Activated CD8-positive, alpha-beta memory T cell treated with anti-CD3 and anti-CD28 coated beads, Interleukin-2, amount 50 U/mL, for 4 hours (primary cell): ENCODE measurements at regions not wholly inside any gene's neighbourhood (a gene's known extent, or its start where the extent isn't known, plus 50 kb on each side); places are given as distances from the start of the nearest gene placed in this dataset.
"Not testable (repeated sequence)": the region's sequence is repeated elsewhere in the genome, so short reads cannot be mapped to it uniquely, and the experiment has no call there.

Experiments
- DNase-seq: peaks from one replicate; pipeline ENCODE4 v3.0.0-alpha.2; 2020

DNA sequence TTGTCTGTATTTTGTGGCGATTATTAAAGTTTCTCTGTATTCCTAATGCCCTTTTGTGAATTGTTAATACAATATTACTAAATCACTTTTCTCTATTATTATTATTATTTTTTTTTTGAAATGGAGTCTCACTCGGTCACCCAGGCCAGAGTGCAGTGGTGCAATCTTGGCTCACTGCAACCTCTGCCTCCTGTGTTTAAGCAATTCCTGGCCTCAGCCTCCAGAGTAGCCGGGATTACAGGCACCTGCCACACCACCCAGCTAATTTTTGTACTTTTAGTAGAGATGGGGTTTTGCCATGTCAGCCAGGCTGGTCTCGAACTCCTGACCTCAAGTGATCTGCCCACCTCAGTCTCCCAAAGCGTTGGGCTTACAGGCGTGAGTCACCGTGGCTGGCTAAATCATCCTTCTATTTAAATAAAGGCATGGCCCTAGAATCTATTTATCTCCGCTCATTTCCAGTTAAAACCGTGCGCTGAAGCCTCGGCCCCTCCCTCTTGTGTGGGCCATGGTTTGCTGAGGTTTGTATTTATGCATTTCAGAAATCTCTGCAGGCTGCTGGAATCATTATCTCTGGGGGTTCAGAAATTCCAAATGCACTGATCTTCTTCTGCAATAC is 1136.4 kb upstream of the TMEM132C start:
- no peak for DNase-seq

DNA sequence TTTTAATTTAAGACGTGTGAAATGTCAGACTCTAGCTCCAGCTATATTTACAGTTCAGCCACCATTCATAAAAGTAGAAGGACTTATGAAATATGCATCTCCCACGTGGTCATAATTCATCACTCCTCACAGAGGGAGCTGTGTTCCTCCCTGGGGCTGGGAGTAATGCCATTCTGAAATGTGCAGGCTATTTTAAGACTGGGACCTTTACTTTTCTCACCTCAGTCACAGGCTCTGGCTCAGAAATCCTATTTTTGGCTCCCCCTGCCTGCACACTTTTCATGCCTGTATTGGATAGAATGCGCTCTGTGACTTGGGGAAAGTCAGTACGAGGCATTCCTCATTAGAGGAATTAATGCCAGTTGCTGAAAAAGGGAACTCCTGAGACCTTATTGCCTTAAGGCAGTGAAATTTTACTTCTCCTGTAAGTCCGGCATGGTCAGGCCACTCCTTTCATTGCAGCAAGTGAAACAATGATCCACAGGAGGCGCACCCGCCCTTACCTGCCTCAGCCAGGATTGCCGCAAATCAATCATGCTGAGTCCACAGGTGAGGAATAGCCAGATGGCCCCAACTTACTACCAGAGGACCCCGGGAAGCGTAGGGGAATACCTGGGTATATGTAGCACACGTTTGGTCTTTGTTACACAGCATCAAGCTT is 1133.2 kb upstream of the TMEM132C start:
- no peak for DNase-seq

DNA sequence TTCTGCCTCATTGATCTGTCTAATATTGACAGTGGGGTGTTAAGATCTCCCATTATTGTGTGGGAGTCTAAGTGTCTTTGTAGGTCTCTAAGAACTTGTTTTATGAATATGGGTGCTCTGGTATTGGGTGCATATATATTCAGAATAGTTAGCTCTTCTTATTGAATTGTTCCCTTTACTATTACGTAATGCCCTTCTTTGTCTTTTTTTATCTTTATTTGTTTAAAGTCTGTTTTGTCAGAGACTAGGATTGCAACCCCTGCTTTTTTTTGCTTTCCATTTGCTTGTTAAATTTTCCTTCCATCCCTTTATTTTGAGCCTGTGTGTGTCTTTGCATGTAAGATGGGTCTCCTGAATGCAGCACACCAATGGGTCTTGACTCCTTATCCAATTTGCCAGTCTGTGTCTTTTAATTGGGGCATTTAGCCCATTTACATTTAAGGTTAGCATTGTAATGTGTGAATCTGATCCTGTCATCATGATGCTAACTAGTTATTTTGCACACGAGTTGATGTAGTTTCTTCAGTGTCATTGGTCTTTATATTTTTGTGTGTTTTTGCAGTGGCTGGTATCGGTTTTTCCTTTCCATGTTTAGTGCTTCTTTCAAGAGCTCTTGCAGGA is 1126.0 kb upstream of the TMEM132C start:
- DNase-seq = not testable (repeated sequence)

DNA sequence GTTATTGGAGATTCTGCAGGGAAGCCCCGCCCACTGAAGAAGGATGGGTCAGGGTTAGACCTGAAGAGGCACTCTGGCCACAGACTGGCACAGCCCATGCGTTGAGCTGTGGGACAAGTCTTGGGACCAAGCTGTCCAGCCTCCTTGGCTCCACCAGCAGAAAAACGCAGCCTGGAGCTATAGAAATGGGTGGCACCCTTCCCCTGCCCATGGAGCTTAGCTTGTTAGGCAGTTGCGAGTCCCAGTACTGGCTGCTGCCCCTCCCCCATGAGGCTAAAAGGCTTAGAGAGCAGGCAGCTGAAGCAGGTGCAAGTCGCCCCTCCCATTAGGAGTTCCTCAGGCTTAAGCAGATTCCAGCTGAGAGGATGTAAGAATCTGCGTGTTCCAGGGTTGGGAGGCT is 1124.0 kb upstream of the TMEM132C start:
- no peak for DNase-seq

DNA sequence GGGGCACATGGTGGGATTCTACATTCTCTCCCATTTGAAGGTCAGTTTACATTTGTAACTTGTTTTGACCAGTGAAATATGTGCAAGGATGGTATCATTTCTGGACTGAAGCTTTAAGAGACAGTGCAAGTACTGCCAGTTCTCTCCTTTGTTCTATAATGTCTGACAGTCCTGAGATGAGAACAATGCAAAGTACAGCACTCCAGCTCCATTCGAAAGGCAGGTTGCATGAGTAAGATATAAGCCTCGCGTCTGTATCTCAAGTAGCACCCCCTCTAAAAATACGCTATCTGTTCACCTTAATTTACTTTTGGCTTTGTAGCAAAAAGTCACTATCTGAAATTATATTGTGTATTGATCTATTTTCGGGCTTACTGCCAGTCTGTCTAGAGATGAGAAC is 1122.2 kb upstream of the TMEM132C start:
- DNase-seq = no peak

DNA sequence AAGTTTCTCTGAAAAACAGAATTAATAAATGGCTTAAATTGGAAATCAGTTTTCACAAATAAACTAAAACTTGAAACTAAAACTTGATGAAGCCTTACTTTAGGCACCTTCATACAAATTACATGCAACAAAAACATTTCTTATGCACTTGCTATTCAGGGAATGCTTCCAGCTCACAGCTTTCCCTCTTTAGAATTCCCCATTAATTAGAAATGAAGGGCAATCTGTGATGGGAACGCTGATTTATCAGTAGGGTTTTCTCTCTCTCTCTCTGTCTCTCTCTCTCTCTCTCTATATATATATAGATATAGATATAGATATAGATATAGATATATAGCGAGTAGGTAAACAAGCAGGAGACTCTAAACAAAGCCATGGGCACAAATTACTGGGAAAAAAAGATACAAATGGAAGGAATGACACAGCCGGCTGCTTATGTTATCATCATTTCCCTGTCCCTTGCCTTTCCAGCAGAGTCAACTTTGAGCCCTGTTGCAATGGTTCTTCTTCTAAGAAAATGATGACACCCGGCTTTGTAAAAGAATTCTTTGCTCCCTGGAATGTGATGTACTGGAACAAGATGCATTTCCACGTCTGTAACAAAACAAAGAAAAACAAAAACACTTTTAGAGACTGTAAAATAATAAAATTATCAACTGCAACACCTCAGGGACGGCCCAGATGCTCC is 1121.6 kb upstream of the TMEM132C start:
- no peak for DNase-seq

DNA sequence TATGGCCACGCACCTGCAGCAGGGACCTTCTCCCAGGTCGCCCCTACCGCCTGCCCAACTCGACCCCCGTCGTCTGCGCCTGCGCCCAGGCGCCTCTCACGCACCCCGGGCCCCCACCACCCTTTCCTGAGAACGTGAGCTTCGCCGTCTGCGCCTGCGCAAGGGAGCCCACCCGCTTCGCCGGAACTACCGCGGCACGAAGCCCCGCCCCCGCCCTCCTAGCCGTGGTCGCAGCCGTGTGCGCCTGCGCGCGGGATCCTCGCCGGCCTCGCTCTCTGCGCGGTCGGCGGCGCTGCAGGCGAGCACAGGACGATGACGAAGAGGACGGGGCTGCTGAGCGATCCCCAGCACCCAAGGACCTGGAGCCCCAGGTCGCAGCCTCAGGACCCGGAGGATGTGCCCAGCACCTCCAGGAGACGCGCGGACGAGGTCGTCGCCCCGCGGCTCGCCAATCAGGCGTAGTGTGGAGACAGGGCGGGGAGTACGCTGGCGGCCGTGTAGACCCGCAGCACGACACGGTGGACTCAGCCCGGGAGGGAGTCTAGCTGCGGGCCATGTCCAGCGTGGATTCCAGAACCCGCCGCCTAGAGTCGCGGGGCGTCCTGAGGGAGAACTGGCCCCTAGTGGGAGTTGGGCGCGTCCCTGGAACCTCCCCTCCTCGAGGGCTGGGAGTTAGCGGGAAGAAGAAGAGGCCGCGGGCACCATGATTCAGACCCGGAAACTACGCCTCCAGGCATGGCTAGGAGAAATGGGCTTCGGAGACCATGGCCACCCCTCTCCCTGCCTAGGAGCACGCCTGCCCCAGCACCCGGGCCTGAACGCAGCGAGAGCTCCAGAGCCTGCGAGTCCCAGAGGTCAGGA is 1120.8 kb upstream of the TMEM132C start:
- DNase-seq = peak; percentile 82

DNA sequence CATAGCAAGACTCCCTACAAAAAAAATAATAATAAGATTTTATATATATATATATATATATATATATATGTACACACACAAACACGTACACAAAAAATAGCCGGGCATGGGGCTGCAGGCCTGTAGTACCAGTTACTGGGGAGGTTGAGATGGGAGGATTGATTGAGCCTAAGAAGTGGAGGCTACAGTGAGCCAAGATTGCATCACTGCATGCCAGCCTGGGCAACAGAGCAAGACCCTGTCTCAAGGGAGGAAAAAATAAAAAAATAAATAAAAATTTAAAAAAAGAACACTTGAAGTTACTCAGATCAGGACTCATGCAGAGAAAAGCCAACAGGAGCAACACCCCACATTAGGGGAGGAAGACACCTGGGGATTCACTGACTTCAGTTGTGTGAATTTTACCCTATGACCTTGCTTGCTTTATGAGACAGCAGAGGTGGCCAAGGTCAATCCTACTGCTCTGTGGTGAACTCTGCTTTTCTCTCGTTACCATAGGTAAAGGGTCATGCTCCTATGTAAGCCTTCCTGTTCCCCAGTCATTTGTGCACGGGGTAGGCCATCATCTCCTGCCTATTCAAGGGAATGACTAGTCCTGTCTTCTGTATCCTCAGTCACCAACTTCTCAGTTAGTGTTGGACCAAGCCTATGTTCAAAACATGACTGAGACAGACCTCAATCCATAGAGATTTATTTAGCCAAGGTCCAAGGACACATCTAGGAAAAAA is 1119.8 kb upstream of the TMEM132C start:
- no peak for DNase-seq

DNA sequence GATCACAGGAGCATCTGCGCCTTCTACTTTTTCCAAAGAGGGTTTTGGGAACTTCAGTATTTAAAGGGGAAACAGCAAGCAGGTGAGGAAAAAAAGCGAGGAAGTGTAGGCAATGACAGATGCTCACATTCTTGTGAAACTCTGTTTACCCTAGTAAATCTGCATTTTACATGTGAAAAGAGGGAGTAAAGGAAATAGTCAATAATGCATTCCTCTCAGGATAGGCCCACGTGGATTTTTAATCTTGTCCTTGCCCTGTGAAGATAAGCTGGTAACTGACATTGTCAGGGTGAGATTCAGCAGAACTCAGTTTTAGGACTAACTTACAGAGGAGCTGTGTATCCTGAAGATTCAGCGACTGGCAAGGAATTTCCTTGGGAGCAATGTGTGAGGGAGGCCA is 1119.2 kb upstream of the TMEM132C start:
- DNase-seq = no peak

DNA sequence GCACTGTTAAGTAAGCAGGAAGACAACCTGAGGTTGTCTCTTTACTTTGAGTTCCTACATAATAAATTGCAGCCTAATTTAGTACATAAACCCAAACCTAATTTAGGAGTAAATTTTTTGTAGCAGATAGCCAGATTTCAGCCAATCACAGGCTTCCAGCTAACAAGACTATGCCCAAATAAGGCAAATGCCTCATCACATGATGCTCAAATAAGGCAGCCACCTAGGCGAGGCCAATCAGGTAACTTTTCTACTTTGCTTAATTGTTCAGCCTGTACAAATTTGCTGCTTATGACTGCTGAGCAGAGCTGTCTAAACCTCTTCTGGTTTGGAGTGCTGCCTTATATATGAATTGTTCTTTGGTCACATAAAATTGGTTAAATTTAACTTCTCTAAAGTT is 1118.7 kb upstream of the TMEM132C start:
- no peak for DNase-seq

DNA sequence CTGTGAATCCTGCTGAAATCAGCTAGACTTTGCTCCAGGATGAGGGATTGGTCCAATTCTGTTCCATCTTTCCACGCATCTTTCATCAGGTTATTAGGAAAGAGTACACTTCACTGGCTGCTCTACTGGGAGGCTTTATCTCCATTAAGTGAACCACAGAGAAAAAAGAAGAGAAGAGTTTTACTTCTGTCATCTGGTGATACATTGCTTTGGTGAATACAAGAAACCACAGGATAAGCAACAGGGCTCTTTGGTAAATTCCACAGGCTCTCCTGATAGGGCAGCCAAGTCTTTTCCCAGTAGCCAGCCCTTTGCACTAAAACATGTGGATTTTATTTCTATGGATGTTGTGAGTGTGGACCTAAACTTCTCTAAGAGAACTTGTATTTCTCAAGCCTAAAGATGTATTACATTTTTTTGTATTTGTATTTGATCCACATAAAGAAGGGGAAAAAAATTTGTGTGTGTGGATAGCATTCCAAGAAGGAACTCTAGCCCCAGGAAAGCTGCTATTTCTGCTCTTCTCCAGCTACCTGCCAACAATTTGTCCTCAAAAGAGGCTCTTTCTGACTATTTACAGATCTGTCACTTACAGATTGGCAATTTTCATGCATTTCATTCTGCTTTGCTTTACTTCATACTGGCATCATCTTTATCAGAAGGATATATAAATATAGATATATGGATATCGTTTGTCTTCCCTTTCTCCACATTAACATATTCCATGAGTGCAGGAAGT is 1117.6 kb upstream of the TMEM132C start:
- no peak for DNase-seq

DNA sequence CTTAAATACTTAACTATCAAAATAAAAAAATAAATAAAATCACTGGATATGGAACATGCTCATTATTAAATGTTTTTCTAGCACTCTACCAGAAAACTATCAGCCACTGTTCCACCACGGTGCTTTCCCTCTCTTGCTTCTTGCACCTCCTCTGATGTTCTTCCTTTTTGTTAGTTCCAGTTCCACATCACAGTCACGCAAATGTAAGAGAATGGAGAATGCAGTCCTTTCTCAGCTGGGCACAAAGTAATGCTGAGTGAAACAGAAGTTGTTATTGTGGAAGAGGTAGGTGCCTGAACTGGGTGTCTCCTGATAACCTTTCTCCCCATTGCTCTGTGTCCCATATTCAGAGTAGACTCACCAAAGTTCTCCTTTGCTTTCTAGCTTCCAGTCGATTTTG is 1116.9 kb upstream of the TMEM132C start:
- DNase-seq = no peak

DNA sequence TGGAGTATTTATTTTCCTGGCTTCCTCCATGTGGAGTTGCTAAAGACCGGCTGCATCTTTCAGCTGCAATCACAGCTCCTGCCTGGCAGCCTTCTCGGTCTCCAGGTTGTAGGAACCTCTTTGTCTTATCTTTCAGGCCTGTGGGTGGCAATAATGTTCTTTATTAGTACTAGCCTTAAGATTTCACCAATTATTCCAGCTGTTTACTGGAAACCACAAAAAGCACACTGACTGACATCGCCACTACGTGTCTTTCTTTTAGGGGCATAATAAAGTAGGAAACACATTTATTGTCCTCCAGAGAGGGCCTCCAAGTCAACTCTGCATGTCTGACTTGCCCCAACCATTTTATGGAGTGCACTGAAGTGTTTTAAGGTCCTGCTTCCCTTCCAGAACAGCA is 1116.5 kb upstream of the TMEM132C start:
- no peak for DNase-seq

DNA sequence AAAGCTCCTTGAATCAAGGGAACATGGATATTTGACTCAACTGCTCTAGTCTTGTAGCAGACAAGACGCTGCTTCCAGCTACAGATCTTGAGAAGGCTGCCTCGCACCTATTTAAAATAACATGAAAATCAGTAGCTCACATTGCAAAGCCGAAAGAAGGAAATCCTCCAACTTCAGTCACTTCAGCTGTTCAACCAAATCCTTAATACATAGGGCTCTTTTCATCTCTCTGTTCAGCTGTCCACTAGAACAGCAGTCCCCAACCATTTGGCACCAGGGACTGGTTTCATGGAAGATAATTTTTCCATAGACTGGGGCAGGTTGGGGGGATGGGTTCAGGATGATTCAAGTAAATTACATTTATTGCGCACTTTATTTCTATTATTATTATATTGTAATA is 1116.0 kb upstream of the TMEM132C start:
- no peak for DNase-seq

DNA sequence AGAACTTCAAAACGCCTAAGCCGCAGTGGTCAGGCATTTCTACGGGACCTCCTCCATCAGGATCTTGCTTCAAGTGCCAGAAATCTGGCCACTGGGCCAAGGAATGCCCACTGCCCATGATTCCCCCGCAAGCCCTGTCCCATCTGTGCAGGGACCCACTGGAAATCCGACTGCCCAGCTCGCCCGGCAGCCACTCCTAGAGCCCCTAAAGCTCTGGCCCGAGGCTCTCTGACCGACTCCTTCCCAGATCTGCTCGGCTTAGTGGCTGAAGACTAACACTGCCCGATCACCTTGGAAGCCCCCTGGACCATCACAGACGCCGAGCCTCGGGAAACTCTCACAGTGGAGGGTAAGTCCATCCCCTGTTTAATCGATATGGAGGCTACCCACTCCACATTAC is 1113.0 kb upstream of the TMEM132C start:
- DNase-seq = no peak

DNA sequence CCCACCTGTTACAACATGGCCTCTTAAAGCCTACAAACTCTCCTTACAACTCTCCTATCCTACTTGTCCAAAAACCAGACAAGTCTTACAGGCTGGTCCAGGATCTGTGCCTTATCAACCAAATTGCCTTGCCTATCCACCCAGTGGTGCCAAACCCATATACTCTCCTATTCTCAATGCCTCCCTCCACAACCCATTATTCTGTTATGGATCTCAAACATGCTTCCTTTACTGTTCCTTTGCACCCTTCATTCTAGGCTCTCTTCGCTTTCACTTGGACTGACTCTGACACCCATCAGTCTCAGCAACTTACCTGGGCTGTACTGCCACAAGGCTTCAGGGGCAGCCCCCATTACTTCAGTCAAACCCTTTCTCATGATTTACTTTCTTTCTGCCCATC is 1112.1 kb upstream of the TMEM132C start:
- not testable (repeated sequence) for DNase-seq

DNA sequence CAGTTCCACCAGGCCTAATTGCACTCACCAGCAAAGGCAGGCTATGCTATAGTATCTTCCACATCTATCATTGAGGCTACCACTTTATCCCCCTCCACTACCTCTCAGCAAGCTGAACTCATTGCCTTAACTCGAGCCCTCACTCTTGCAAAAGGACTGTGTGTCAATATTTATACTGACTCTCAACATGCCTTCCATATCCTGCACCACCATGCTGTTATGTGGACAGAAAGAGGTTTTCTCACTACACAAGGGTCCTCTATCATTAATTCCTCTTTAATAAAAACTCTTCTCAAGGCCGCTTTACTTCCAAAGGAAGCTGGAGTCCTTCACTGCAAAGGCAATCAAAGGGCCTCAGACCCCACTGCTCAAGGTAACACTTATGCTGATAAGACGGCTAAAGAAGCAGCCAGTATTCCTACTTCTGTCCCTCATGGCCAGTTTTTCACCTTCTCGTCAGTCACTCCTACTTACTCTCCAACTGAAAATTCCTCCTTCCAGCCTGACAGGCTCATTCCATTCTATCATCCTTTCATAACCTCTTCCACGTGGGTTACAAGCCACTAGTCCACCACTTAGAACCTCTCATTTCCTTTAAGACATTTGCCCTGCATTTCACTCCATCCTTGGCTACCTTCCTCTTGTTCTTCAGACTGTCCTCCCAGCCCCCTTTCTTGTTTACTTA is 1110.9 kb upstream of the TMEM132C start:
- not testable (repeated sequence) for DNase-seq

DNA sequence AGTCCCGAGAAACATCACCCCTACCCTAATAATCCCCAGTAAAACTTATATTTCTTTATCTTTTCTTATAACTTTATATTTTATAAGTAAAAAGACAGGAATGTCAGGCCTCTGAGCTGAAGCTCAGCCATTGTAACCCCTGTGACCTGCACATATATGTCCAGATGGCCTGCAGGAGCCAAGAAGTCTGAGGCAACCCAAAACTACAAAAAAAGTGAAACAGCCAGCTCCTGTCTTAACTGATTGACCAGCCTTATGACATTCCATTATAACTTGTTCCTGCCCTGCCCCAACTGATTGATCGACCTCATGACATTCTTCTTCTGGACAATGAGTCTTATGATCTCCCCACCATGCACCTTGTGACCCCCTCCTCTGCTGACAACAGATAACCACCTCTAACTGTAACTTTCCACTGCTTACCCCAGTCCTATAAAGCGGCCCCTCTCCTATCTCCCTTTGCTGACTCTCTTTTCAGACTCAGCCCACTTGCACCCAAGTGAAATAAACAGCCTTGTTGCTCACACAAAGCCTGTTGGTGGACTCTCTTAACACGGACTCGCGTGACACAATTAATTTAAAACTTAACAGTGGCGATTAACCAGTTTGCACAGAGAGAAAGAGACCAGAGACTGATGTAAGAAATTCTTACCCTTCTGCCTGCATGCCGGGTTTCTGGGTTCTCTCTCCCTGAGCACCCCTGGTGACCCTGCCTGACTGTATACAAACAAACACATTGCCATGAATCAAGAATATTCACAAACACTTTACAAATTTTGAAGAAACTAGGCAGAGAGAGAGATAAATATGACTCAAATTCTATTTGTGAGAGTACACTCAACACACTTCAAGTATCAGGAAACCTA is 1109.2 kb upstream of the TMEM132C start:
- not testable (repeated sequence) for DNase-seq

DNA sequence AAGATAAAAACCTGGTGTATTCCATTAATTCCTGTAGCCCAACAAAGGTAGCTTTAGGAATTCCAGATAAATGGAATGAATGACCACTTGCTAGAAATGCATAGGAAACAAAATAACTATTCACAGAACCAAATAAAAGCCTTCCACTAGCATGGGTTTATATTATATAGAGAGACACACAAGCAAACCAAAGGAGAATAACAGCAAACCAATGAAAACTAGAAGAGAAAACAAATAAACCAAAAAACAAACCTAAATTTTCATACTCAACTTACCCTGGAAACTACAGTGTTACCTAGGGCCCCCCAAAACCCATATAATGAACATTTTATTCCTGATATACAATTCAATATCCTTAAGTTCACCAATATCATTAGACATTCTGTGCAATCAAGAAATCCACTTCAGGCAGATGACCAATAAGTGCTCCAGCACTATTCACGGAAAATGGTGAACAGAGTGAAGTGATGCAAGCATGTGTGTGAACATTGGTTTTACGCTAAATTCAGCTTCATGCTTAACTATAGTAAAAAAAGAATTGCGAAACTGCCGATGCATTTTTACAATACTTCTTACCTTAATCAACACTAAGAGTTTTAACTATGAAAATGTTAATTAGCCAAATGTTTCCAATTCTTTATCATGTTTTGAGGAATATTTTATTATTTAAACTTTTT is 1108.4 kb upstream of the TMEM132C start:
- DNase-seq = no peak
